Gastrocnemius medialis (tissue), 4 donors: ENCODE measurements at regions not wholly inside any gene's neighbourhood (a gene's known extent, or its start where the extent isn't known, plus 50 kb on each side); places are given as distances from the start of the nearest gene placed in this dataset.

ENCODE experiments used
- POLR2A ChIP-seq, 2 donors: fragments of 450-650 bp; IDR thresholded peaks; one replicate each; pipeline ENCODE4 v1.6.1; 2017; ENCODE audit warnings: antibody characterized with exemption in 2 of 2, mild to moderate bottlenecking in 2 of 2, moderate library complexity in 2 of 2
- TF ChIP-seq, protein P1 (sequence below), 5 experiments: fragments of 450-650 bp in 3 of 5; fragments of 200-600 bp in 2 of 5; sonication (generic) in 2 of 5; IDR thresholded peaks in 4 of 5; conservative IDR thresholded peaks in 1 of 5; 1 replicate in 4 of 5; 2 replicates in 1 of 5; pipeline ENCODE4 v1.5.1; 2016 to 2019; ENCODE audit warnings: antibody characterized with exemption in 5 of 5, mild to moderate bottlenecking in 3 of 5, moderate library complexity in 3 of 5

GRCh38 chr4:144336633-144337032 lies 196.1 kb upstream of the GYPA start:
- TF ChIP-seq, protein P1, sequence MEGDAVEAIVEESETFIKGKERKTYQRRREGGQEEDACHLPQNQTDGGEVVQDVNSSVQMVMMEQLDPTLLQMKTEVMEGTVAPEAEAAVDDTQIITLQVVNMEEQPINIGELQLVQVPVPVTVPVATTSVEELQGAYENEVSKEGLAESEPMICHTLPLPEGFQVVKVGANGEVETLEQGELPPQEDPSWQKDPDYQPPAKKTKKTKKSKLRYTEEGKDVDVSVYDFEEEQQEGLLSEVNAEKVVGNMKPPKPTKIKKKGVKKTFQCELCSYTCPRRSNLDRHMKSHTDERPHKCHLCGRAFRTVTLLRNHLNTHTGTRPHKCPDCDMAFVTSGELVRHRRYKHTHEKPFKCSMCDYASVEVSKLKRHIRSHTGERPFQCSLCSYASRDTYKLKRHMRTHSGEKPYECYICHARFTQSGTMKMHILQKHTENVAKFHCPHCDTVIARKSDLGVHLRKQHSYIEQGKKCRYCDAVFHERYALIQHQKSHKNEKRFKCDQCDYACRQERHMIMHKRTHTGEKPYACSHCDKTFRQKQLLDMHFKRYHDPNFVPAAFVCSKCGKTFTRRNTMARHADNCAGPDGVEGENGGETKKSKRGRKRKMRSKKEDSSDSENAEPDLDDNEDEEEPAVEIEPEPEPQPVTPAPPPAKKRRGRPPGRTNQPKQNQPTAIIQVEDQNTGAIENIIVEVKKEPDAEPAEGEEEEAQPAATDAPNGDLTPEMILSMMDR (IDR thresholded peaks at IDR 0.05 in 4 of 5, conservative IDR thresholded peaks at IDR 0.05 in 1 of 5) = no peak
- TF ChIP-seq POLR2A (IDR thresholded peaks at IDR 0.05) = no peak
